ENCODE measurements at regions not wholly inside any gene's neighbourhood (a gene's known extent, or its start where the extent isn't known, plus 50 kb on each side); places are given as distances from the start of the nearest gene placed in this dataset.

GRCh38 chr10:6753644-6754043, 173.6 kb upstream of the PRKCQ start:
- TF ChIP-seq CTCF (IDR thresholded peaks at IDR 0.05), result no peak
- no peak for TF ChIP-seq ZFX (IDR thresholded peaks at IDR 0.05; ENCODE audit: borderline replicate concordance)
